ENCODE measurements at regions not wholly inside any gene's neighbourhood (a gene's known extent, or its start where the extent isn't known, plus 50 kb on each side); places are given as distances from the start of the nearest gene placed in this dataset.

- no peak for DNase-seq (ENCODE audit: extremely low spot score in 2 of 2)
- TF ChIP-seq, protein P1, sequence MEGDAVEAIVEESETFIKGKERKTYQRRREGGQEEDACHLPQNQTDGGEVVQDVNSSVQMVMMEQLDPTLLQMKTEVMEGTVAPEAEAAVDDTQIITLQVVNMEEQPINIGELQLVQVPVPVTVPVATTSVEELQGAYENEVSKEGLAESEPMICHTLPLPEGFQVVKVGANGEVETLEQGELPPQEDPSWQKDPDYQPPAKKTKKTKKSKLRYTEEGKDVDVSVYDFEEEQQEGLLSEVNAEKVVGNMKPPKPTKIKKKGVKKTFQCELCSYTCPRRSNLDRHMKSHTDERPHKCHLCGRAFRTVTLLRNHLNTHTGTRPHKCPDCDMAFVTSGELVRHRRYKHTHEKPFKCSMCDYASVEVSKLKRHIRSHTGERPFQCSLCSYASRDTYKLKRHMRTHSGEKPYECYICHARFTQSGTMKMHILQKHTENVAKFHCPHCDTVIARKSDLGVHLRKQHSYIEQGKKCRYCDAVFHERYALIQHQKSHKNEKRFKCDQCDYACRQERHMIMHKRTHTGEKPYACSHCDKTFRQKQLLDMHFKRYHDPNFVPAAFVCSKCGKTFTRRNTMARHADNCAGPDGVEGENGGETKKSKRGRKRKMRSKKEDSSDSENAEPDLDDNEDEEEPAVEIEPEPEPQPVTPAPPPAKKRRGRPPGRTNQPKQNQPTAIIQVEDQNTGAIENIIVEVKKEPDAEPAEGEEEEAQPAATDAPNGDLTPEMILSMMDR (IDR thresholded peaks at IDR 0.05): no peak
- TF ChIP-seq POLR2AphosphoS5 (IDR thresholded peaks at IDR 0.05; ENCODE audit: insufficient read depth in 1 of 2, low read depth in 1 of 2) (no peak), POLR2A (IDR thresholded peaks at IDR 0.05) (no peak)
- Histone ChIP-seq H3K4me1 (no peaks in the 10 kb centered on the region), H3K27ac (no peak overlapping the region), H3K4me3 (no peak overlapping the region), H3K36me3 (no peaks in the 10 kb centered on the region), H3K27me3 (no peaks in the 10 kb centered on the region), H3K9me3 (no peaks in the 10 kb centered on the region)
- intact Hi-C loops (cut with DNase I): no loop called here
Observed at GRCh38 chr13:70390064-70390463, 281.8 kb upstream of the KLHL1 start.

DNA sequence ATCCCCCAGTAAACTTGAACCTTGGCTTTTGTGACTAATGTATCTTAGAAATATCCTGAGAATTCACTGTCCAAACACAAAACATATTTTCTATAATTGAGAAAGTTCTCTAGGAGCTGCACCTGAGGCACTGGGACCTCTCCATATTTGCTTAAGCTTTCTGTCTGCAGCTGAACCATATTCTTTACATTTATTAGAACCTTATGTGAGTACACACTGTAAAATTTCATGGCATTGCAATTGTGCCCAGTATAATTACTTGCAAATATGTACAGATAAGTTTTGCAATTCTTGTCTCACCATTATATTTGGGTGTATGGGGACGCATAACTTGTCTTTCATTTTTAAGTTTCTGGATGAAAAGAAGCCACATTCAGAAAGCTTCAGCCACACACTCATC is 280.7 kb upstream of the KLHL1 start:
- Histone ChIP-seq H3K27ac (no peak overlapping the region), H3K9me3 (no peaks in the 10 kb centered on the region), H3K4me3 (no peak overlapping the region), H3K4me1 (no peaks in the 10 kb centered on the region), H3K27me3 (no peaks in the 10 kb centered on the region), H3K36me3 (no peaks in the 10 kb centered on the region)
- no peak for DNase-seq (ENCODE audit: extremely low spot score in 2 of 2)
- intact Hi-C loops (cut with DNase I): no loop called here
- TF ChIP-seq, protein P1 (IDR thresholded peaks at IDR 0.05): no peak
- no peak for TF ChIP-seq POLR2A (IDR thresholded peaks at IDR 0.05)
- TF ChIP-seq POLR2AphosphoS5 (IDR thresholded peaks at IDR 0.05; ENCODE audit: insufficient read depth in 1 of 2, low read depth in 1 of 2): no peak

DNA sequence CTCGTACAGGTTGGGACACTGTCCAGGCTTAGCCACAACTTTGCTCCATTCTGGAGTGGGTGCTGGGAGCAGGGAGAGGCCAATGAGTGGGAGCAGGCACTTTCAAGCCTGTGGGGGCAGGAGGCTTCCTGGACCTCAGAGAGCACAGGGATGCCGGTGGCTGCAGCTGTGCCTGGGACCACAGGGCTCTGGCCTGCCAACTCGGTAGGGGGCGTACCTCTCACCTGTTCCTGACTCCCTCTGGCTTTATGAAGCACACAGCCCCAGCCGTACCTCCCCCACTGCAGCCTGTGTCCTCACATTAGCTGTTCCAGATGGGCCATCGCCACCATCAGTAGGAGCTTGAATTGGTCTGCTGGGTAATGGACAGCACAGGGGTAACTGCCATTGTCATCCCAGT is 278.7 kb upstream of the KLHL1 start:
- intact Hi-C loops (cut with DNase I): no loop called here
- H3K9me3 ChIP-seq: no peaks in the 10 kb centered on the region
- H3K4me3 ChIP-seq: no peak overlapping the region
- no peaks in the 10 kb centered on the region for H3K27me3 ChIP-seq
- no peak for DNase-seq (ENCODE audit: extremely low spot score in 2 of 2)
- H3K27ac ChIP-seq: no peak overlapping the region
- no peak for TF ChIP-seq POLR2AphosphoS5 (IDR thresholded peaks at IDR 0.05; ENCODE audit: insufficient read depth in 1 of 2, low read depth in 1 of 2)
- TF ChIP-seq, protein P1 (IDR thresholded peaks at IDR 0.05): no peak
- no peak for TF ChIP-seq POLR2A (IDR thresholded peaks at IDR 0.05)
- H3K4me1 ChIP-seq: no peaks in the 10 kb centered on the region
- H3K36me3 ChIP-seq: no peaks in the 10 kb centered on the region

GRCh38 chr13:70385852-70386251 is 277.6 kb upstream of the KLHL1 start:
- H3K36me3 ChIP-seq: no peaks in the 10 kb centered on the region
- no peak overlapping the region for H3K4me3 ChIP-seq
- H3K4me1 ChIP-seq: no peaks in the 10 kb centered on the region
- H3K27ac ChIP-seq: no peak overlapping the region
- no peaks in the 10 kb centered on the region for H3K27me3 ChIP-seq
- DNase-seq (ENCODE audit: extremely low spot score in 2 of 2): no peak
- no peaks in the 10 kb centered on the region for H3K9me3 ChIP-seq
- intact Hi-C loops (cut with DNase I): no loop called here
- TF ChIP-seq, protein P1 (IDR thresholded peaks at IDR 0.05): no peak
- TF ChIP-seq POLR2A (IDR thresholded peaks at IDR 0.05) (no peak), POLR2AphosphoS5 (IDR thresholded peaks at IDR 0.05; ENCODE audit: insufficient read depth in 1 of 2, low read depth in 1 of 2) (no peak)

DNA sequence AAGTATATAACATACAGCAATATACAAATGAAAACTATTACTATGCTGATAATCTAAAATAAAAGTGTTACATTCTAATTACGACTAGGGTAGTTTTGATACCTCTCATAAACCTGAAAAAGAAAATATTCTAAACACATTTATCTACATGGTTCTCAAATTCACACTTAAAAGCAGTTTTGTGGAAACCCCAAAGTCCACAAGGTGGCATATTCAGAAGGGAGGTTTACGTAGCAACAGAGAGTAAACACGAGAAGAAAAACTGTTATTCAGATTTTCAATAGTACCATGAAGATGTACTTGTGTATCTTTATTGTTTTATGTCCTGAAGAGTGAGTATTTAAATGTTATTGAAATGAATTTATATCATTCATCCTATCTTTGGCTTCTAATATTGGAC is 275.9 kb upstream of the KLHL1 start:
- no peaks in the 10 kb centered on the region for H3K9me3 ChIP-seq
- no peak for DNase-seq (ENCODE audit: extremely low spot score in 2 of 2)
- H3K4me1 ChIP-seq: no peaks in the 10 kb centered on the region
- H3K27ac ChIP-seq: no peak overlapping the region
- TF ChIP-seq POLR2AphosphoS5 (IDR thresholded peaks at IDR 0.05; ENCODE audit: insufficient read depth in 1 of 2, low read depth in 1 of 2): no peak
- no peak for TF ChIP-seq POLR2A (IDR thresholded peaks at IDR 0.05)
- TF ChIP-seq, protein P1 (IDR thresholded peaks at IDR 0.05): no peak
- H3K4me3 ChIP-seq: no peak overlapping the region
- intact Hi-C loops (cut with DNase I): no loop called here
- no peaks in the 10 kb centered on the region for H3K27me3 ChIP-seq
- H3K36me3 ChIP-seq: no peaks in the 10 kb centered on the region
